ENCODE measurements at regions not wholly inside any gene's neighbourhood (a gene's known extent, or its start where the extent isn't known, plus 50 kb on each side); places are given as distances from the start of the nearest gene placed in this dataset.
"Not testable (repeated sequence)": the region's sequence is repeated elsewhere in the genome, so short reads cannot be mapped to it uniquely, and the experiment has no call there.

GRCh38 chr1:60847855-60848582 is 234.3 kb upstream of the NFIA start:
- no peak for DNase-seq (ENCODE audit: low spot score)
- intact Hi-C loops (cut with DNase I) = loop anchor here (10.0 kb wide), 1 partner anchor 197 kb away; no protein-coding TSS in a partner anchor
- ATAC-seq = no peak

- DNase-seq (ENCODE audit: low spot score) (no peak), ATAC-seq (no peak)
- intact Hi-C loops (cut with DNase I) = loop anchor here (10.0 kb wide), 1 partner anchor 197 kb away; no protein-coding TSS in a partner anchor
Measured at GRCh38 chr1:60847391-60847790, 235.0 kb upstream of the NFIA start.

DNA sequence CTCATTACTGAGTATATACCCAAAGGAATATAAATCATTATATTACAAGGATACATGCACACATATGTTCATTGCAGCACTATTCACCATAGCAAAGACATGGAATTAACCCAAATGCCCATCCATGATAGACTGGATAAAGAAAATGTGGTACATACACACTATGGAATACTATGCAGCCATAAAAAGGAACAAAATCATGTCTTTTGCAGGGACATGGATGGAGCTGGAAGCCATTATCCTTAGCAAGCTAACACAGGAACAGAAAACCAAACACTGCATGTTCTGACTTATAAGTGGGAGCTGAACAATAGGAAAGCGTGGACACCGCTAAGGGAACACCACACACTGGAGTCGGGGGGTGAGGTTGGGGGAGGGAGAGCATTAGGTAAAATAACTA is 236.7 kb upstream of the NFIA start:
- not testable (repeated sequence) for DNase-seq (ENCODE audit: low spot score); ATAC-seq
- intact Hi-C loops (cut with DNase I) = loop anchor here (10.0 kb wide), 1 partner anchor 199 kb away; no protein-coding TSS in a partner anchor

GRCh38 chr1:60842304-60842703 is 240.1 kb upstream of the NFIA start:
- intact Hi-C loops (cut with DNase I) = loop anchor here (10.0 kb wide), 1 partner anchor 202 kb away; no protein-coding TSS in a partner anchor
- no peak for ATAC-seq
- DNase-seq (ENCODE audit: low spot score) = no peak

- DNase-seq (ENCODE audit: low spot score) = no peak
- intact Hi-C loops (cut with DNase I) = loop anchor here (10.0 kb wide), 1 partner anchor 203 kb away; no protein-coding TSS in a partner anchor
- no peak for ATAC-seq
Measured at GRCh38 chr1:60841116-60842046, 241.0 kb upstream of the NFIA start.

GRCh38 chr1:60840476-60840875 is 241.9 kb upstream of the NFIA start:
- intact Hi-C loops (cut with DNase I) = loop anchor here (10.0 kb wide), 1 partner anchor 204 kb away; no protein-coding TSS in a partner anchor
- ATAC-seq; DNase-seq (ENCODE audit: low spot score): not testable (repeated sequence)

- DNase-seq (ENCODE audit: low spot score) = no peak
- intact Hi-C loops (cut with DNase I) = no loop called here
- no peak for ATAC-seq
Measured at GRCh38 chr1:60835649-60836048, 246.7 kb upstream of the NFIA start.

DNA sequence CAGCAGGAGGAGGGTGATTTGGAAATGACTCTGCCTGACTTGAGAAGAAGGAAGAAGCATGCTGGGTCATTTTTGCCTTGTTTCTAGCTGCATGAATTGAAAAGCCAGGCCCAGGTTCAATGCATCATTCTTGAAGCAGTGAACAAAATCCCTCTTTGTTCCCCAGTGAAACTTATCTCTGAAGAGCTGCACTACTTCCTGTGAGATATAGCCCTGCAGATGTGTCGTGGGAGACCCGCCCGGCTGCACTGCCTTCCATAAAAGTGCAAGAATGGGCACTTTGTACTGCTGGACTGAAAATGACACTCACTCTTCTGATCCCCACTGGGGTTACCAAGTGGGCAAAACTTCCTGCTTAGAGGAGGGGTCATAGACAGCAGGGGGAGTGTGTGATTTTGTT is 249.2 kb upstream of the NFIA start:
- no peak for DNase-seq (ENCODE audit: low spot score)
- peak; percentile 71 for ATAC-seq
- intact Hi-C loops (cut with DNase I) = no loop called here

GRCh38 chr1:60832367-60832766 is 250.0 kb upstream of the NFIA start:
- ATAC-seq (no peak), DNase-seq (ENCODE audit: low spot score) (no peak)
- intact Hi-C loops (cut with DNase I) = no loop called here

DNA sequence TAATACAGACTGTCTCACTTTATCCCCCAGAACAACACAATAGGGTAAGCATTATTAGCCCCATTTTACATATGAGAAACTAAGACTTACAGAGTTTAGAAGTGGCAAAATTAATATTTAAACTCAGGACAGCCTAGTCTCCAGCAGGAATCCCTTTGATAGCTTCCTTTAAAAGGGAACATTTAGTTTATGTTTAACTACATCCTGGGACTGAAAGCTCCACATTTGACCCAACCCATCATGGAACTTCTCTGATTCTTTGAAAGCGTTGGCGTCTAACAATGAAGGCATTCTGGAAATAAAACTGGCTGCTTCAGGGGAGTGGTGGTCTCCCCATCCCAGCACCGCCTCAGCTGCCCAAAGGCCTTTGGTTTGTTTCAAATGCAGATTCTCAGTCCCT is 250.6 kb upstream of the NFIA start:
- no peak for ATAC-seq
- no peak for DNase-seq (ENCODE audit: low spot score)
- intact Hi-C loops (cut with DNase I) = no loop called here

GRCh38 chr1:60828944-60829343 is 253.4 kb upstream of the NFIA start:
- intact Hi-C loops (cut with DNase I) = no loop called here
- DNase-seq (ENCODE audit: low spot score) = no peak
- no peak for ATAC-seq

GRCh38 chr1:60826320-60827094 is 255.9 kb upstream of the NFIA start:
- intact Hi-C loops (cut with DNase I) = no loop called here
- no peak for DNase-seq (ENCODE audit: low spot score)
- ATAC-seq = no peak

GRCh38 chr1:60825593-60825992 is 256.8 kb upstream of the NFIA start:
- peak; percentile 52 for ATAC-seq

DNA sequence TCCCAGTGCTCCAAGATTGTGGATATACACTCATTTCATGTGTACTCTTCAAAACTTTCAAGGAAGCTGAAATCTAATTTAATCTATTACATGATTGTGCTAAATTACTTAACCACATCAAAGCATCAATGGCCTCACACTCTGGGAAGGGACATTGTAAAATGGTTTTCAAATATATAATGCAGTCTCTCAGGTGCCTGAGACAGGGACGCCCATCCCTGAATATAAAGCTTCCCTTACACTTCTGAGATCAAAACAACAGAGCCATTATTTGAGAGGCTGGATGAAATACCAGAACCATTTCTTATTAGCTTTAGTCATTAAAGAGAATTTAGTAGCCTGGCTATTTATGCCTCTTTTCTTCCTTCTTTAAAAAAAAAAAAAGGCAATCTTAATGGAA is 259.2 kb upstream of the NFIA start:
- intact Hi-C loops (cut with DNase I) = no loop called here
- ATAC-seq = no peak
- DNase-seq (ENCODE audit: low spot score) = no peak

More at GRCh38 chr1:60825593-60825992, 256.8 kb upstream of the NFIA start:
- DNase-seq (ENCODE audit: low spot score) = no peak
- intact Hi-C loops (cut with DNase I) = no loop called here

DNA sequence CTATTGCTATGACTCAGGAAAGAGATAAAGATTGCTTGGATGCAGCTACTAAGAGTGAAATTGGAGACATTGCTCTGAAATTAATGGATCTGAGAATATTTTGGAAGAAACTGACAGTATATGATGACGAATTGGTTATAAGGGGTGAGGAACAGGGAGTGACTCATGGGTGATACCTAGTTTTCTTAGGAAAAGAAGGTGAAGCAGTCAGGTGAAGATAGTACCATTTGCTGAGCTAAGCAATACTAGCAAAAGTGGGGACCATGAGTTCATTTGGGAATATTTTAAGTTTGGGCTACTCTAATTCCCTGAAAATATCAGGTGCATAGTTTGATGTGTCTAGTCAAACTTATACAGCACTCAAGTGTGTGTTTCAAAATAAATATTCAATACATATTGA is 260.1 kb upstream of the NFIA start:
- DNase-seq (ENCODE audit: low spot score) = no peak
- intact Hi-C loops (cut with DNase I) = no loop called here
- no peak for ATAC-seq

DNA sequence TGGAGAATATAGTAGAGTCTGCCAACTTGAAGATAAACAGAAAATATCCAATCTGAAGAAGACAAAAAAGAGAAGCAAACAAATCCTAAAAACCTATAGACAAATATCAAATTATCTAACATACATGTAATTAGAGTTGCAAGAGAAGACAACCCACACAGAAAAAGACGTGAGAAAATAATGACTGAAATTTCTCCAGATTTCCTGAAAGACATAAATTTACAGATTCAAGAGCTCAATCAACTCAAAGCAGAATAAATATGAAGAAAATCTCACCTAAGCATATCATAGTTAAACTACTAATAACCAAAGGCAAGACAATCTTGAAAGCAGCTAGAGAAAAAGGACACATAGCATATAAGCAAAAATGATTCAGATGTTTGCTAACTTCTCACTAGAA is 261.2 kb upstream of the NFIA start:
- intact Hi-C loops (cut with DNase I) = no loop called here
- DNase-seq (ENCODE audit: low spot score) (no peak), ATAC-seq (no peak)

GRCh38 chr1:60818969-60819701 is 263.2 kb upstream of the NFIA start:
- no peak for DNase-seq (ENCODE audit: low spot score)
- intact Hi-C loops (cut with DNase I) = no loop called here
- peak; percentile 91 for ATAC-seq

DNA sequence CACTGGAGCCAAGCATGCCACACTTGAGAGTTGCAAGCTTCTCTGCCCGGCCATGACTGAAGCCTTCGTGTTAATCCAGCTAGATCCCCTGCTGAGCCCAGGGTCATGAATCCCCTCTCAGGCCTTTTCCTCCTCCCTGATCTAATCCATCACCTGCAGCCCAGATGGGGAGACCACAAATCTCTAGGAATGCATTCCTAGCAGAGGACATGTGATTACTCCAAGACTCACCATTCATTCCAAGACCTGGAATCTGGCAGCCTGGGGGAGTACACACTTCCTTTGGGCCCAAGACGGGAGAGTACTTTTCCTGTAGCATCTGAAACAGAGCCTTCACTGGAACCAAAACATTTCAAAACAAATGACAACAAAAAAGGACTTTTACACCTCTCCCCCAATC is 269.3 kb upstream of the NFIA start:
- DNase-seq (ENCODE audit: low spot score) = no peak
- ATAC-seq = peak; percentile 17
- intact Hi-C loops (cut with DNase I) = no loop called here

All from sciatic nerve (tissue), 2 donors.